ENCODE measurements at regions not wholly inside any gene's neighbourhood (a gene's known extent, or its start where the extent isn't known, plus 50 kb on each side); places are given as distances from the start of the nearest gene placed in this dataset.

GRCh38 chr13:61109741-61110140 lies 305.9 kb downstream of the PCDH20 start:
- Histone ChIP-seq H3K79me2 (ENCODE audit: insufficient read depth, low read depth, low read length) (no peaks in the 10 kb centered on the region), H4K20me1 (ENCODE audit: insufficient read depth, low read length) (no peaks in the 10 kb centered on the region), H3K4me1 (ENCODE audit: insufficient read depth, low read length, poor library complexity, severe bottlenecking) (no peaks in the 10 kb centered on the region), H3K36me3 (ENCODE audit: insufficient read depth, low read length) (no peaks in the 10 kb centered on the region), H3K9me3 (ENCODE audit: low read length) (0 out of 2 replicates have a peak, but pooled peaks cover 6% of the 10 kb centered on the region), H2AFZ (ENCODE audit: low read length) (no peak overlapping the region), H3K4me3 (ENCODE audit: low read depth, low read length, poor library complexity, severe bottlenecking) (no peak overlapping the region), H3K9me2 (ENCODE audit: insufficient read depth, low read length) (no peaks in the 10 kb centered on the region), H3K27ac (ENCODE audit: low read depth, low read length, poor library complexity, severe bottlenecking) (no peak overlapping the region), H3K4me2 (ENCODE audit: low read length) (no peak overlapping the region)
- ChIA-PET POLR2A (no interaction called here), CTCF (ENCODE audit: unreplicated experiment) (no interaction called here)
- intact Hi-C loops (cut with micrococcal nuclease; ENCODE audit: unreplicated experiment), result no loop called here
- no peak for DNase-seq (ENCODE audit: low spot score)
- BruUV-seq (replicated peaks), result no TSS peak
- TF ChIP-seq EZH2phosphoT487 (IDR thresholded peaks at IDR 0.05; ENCODE audit: borderline replicate concordance, low read depth, low read length) (no peak), CTCF (conservative IDR thresholded peaks at IDR 0.05; ENCODE audit: low read length) (no peak)

GRCh38 chr13:61107989-61108388 lies 307.7 kb downstream of the PCDH20 start:
- Histone ChIP-seq H4K20me1 (ENCODE audit: insufficient read depth, low read length) (no peaks in the 10 kb centered on the region), H3K4me1 (ENCODE audit: insufficient read depth, low read length, poor library complexity, severe bottlenecking) (no peaks in the 10 kb centered on the region), H2AFZ (ENCODE audit: low read length) (no peak overlapping the region), H3K4me3 (ENCODE audit: low read depth, low read length, poor library complexity, severe bottlenecking) (no peak overlapping the region), H3K9me3 (ENCODE audit: low read length) (no peaks in the 10 kb centered on the region), H3K79me2 (ENCODE audit: insufficient read depth, low read depth, low read length) (no peaks in the 10 kb centered on the region), H3K9me2 (ENCODE audit: insufficient read depth, low read length) (no peaks in the 10 kb centered on the region), H3K36me3 (ENCODE audit: insufficient read depth, low read length) (no peaks in the 10 kb centered on the region), H3K4me2 (ENCODE audit: low read length) (no peak overlapping the region), H3K27ac (ENCODE audit: low read depth, low read length, poor library complexity, severe bottlenecking) (no peak overlapping the region)
- DNase-seq (ENCODE audit: low spot score), result no peak
- no TSS peak for BruUV-seq (replicated peaks)
- POLR2A ChIA-PET, result no interaction called here
- intact Hi-C loops (cut with micrococcal nuclease; ENCODE audit: unreplicated experiment), result no loop called here
- CTCF ChIA-PET (ENCODE audit: unreplicated experiment), result no interaction called here
- TF ChIP-seq EZH2phosphoT487 (IDR thresholded peaks at IDR 0.05; ENCODE audit: borderline replicate concordance, low read depth, low read length), result no peak
- no peak for TF ChIP-seq CTCF (conservative IDR thresholded peaks at IDR 0.05; ENCODE audit: low read length)

- intact Hi-C loops (cut with micrococcal nuclease; ENCODE audit: unreplicated experiment), result no loop called here
Measured at GRCh38 chr13:61095885-61096284, 319.8 kb downstream of the PCDH20 start.

More at GRCh38 chr13:61095885-61096284, 319.8 kb downstream of the PCDH20 start:
- Histone ChIP-seq H3K4me2 (ENCODE audit: low read length) (no peak overlapping the region), H4K20me1 (ENCODE audit: insufficient read depth, low read length) (no peaks in the 10 kb centered on the region), H3K9me2 (ENCODE audit: insufficient read depth, low read length) (no peaks in the 10 kb centered on the region), H2AFZ (ENCODE audit: low read length) (no peak overlapping the region), H3K4me3 (ENCODE audit: low read depth, low read length, poor library complexity, severe bottlenecking) (no peak overlapping the region), H3K9me3 (ENCODE audit: low read length) (no peaks in the 10 kb centered on the region), H3K36me3 (ENCODE audit: insufficient read depth, low read length) (no peaks in the 10 kb centered on the region), H3K27ac (ENCODE audit: low read depth, low read length, poor library complexity, severe bottlenecking) (no peak overlapping the region), H3K4me1 (ENCODE audit: insufficient read depth, low read length, poor library complexity, severe bottlenecking) (no peaks in the 10 kb centered on the region), H3K79me2 (ENCODE audit: insufficient read depth, low read depth, low read length) (no peaks in the 10 kb centered on the region)
- BruUV-seq (replicated peaks), result no TSS peak
- DNase-seq (ENCODE audit: low spot score), result no peak
- TF ChIP-seq EZH2phosphoT487 (IDR thresholded peaks at IDR 0.05; ENCODE audit: borderline replicate concordance, low read depth, low read length) (no peak), CTCF (conservative IDR thresholded peaks at IDR 0.05; ENCODE audit: low read length) (no peak)
- CTCF ChIA-PET (ENCODE audit: unreplicated experiment), result no interaction called here
- POLR2A ChIA-PET, result no interaction called here
